ENCODE measurements at regions not wholly inside any gene's neighbourhood (a gene's known extent, or its start where the extent isn't known, plus 50 kb on each side); places are given as distances from the start of the nearest gene placed in this dataset.
A peak's percentile ranks its signal among the peaks of the same experiment; 100 is the strongest.

- no peak overlapping the region for H3K9ac ChIP-seq (ENCODE audit: low read length in 5 of 5)
Measured at GRCh38 chr11:21897752-21898151, 295.1 kb upstream of the ANO5 start.

GRCh38 chr11:21908211-21908610 is 284.7 kb upstream of the ANO5 start:
- H3K4me3 ChIP-seq (ENCODE audit: low read depth in 1 of 5, low read length in 5 of 5), result no peak overlapping the region

More at GRCh38 chr11:21897752-21898151, 295.1 kb upstream of the ANO5 start:
- Histone ChIP-seq H3K27me3 (ENCODE audit: control insufficient read depth in 5 of 5, insufficient read depth in 4 of 5, low read length in 5 of 5) (no peaks in the 10 kb centered on the region), H3K27ac (ENCODE audit: low read depth, low read length) (no peak overlapping the region), H3K4me3 (ENCODE audit: low read depth in 1 of 5, low read length in 5 of 5) (no peak overlapping the region), H3K36me3 (ENCODE audit: control insufficient read depth in 5 of 5, insufficient read depth in 5 of 5, low read length in 5 of 5) (no peaks in the 10 kb centered on the region), H3K4me1 (ENCODE audit: control insufficient read depth in 5 of 5, insufficient read depth in 5 of 5, low read length in 5 of 5) (peaks cover 0 to 4% (median 0%) of the 10 kb centered on the region in 5 donors), H3K9me3 (ENCODE audit: control insufficient read depth in 5 of 5, low read length in 5 of 5) (no peaks in the 10 kb centered on the region)

GRCh38 chr11:21909145-21909544 is 283.7 kb upstream of the ANO5 start:
- H3K36me3 ChIP-seq (ENCODE audit: control insufficient read depth in 5 of 5, insufficient read depth in 5 of 5, low read length in 5 of 5), result no peaks in the 10 kb centered on the region
- H3K4me1 ChIP-seq (ENCODE audit: control insufficient read depth in 5 of 5, insufficient read depth in 5 of 5, low read length in 5 of 5), result peaks cover 0 to 17% (median 4%) of the 10 kb centered on the region in 5 donors
- H3K27me3 ChIP-seq (ENCODE audit: control insufficient read depth in 5 of 5, insufficient read depth in 4 of 5, low read length in 5 of 5), result no peaks in the 10 kb centered on the region
- no peak overlapping the region for H3K4me3 ChIP-seq (ENCODE audit: low read depth in 1 of 5, low read length in 5 of 5)
- H3K27ac ChIP-seq (ENCODE audit: low read depth, low read length), result no peak overlapping the region
- H3K9me3 ChIP-seq (ENCODE audit: control insufficient read depth in 5 of 5, low read length in 5 of 5), result no peaks in the 10 kb centered on the region
- H3K9ac ChIP-seq (ENCODE audit: low read length in 5 of 5), result no peak overlapping the region

More at GRCh38 chr11:21908211-21908610, 284.7 kb upstream of the ANO5 start:
- H3K9me3 ChIP-seq (ENCODE audit: control insufficient read depth in 5 of 5, low read length in 5 of 5), result no peaks in the 10 kb centered on the region
- H3K9ac ChIP-seq (ENCODE audit: low read length in 5 of 5), result no peak overlapping the region
- H3K4me1 ChIP-seq (ENCODE audit: control insufficient read depth in 5 of 5, insufficient read depth in 5 of 5, low read length in 5 of 5), result peaks cover 0 to 17% (median 4%) of the 10 kb centered on the region in 5 donors
- H3K27me3 ChIP-seq (ENCODE audit: control insufficient read depth in 5 of 5, insufficient read depth in 4 of 5, low read length in 5 of 5), result no peaks in the 10 kb centered on the region
- no peak overlapping the region for H3K27ac ChIP-seq (ENCODE audit: low read depth, low read length)
- no peaks in the 10 kb centered on the region for H3K36me3 ChIP-seq (ENCODE audit: control insufficient read depth in 5 of 5, insufficient read depth in 5 of 5, low read length in 5 of 5)

- Histone ChIP-seq H3K9me3 (ENCODE audit: control insufficient read depth in 5 of 5, low read length in 5 of 5) (peaks cover 0 to 4% (median 0%) of the 10 kb centered on the region in 5 donors), H3K36me3 (ENCODE audit: control insufficient read depth in 5 of 5, insufficient read depth in 5 of 5, low read length in 5 of 5) (no peaks in the 10 kb centered on the region), H3K4me1 (ENCODE audit: control insufficient read depth in 5 of 5, insufficient read depth in 5 of 5, low read length in 5 of 5) (peaks cover 0 to 17% (median 4%) of the 10 kb centered on the region in 5 donors), H3K4me3 (ENCODE audit: low read depth in 1 of 5, low read length in 5 of 5) (no peak overlapping the region), H3K27ac (ENCODE audit: low read depth, low read length) (no peak overlapping the region), H3K9ac (ENCODE audit: low read length in 5 of 5) (no peak overlapping the region), H3K27me3 (ENCODE audit: control insufficient read depth in 5 of 5, insufficient read depth in 4 of 5, low read length in 5 of 5) (no peaks in the 10 kb centered on the region)
Measured at GRCh38 chr11:21911061-21911460, 281.8 kb upstream of the ANO5 start.

- Histone ChIP-seq H3K36me3 (ENCODE audit: control insufficient read depth in 5 of 5, insufficient read depth in 5 of 5, low read length in 5 of 5) (no peaks in the 10 kb centered on the region), H3K4me1 (ENCODE audit: control insufficient read depth in 5 of 5, insufficient read depth in 5 of 5, low read length in 5 of 5) (peaks cover 0 to 17% (median 4%) of the 10 kb centered on the region in 5 donors), H3K4me3 (ENCODE audit: low read depth in 1 of 5, low read length in 5 of 5) (peak overlapping the region in 1 of 5 donors; percentile 21), H3K27ac (ENCODE audit: low read depth, low read length) (no peak overlapping the region), H3K27me3 (ENCODE audit: control insufficient read depth in 5 of 5, insufficient read depth in 4 of 5, low read length in 5 of 5) (no peaks in the 10 kb centered on the region), H3K9ac (ENCODE audit: low read length in 5 of 5) (no peak overlapping the region), H3K9me3 (ENCODE audit: control insufficient read depth in 5 of 5, low read length in 5 of 5) (peaks cover 0 to 4% (median 0%) of the 10 kb centered on the region in 5 donors)
Measured at GRCh38 chr11:21912285-21912684, 280.6 kb upstream of the ANO5 start.

GRCh38 chr11:21921151-21921550 is 271.7 kb upstream of the ANO5 start:
- H3K9ac ChIP-seq (ENCODE audit: low read length in 5 of 5), result no peak overlapping the region
- H3K4me1 ChIP-seq (ENCODE audit: control insufficient read depth in 5 of 5, insufficient read depth in 5 of 5, low read length in 5 of 5), result no peaks in the 10 kb centered on the region
- no peak overlapping the region for H3K27ac ChIP-seq (ENCODE audit: low read depth, low read length)
- H3K36me3 ChIP-seq (ENCODE audit: control insufficient read depth in 5 of 5, insufficient read depth in 5 of 5, low read length in 5 of 5), result no peaks in the 10 kb centered on the region
- no peaks in the 10 kb centered on the region for H3K9me3 ChIP-seq (ENCODE audit: control insufficient read depth in 5 of 5, low read length in 5 of 5)
- H3K4me3 ChIP-seq (ENCODE audit: low read depth in 1 of 5, low read length in 5 of 5), result no peak overlapping the region
- H3K27me3 ChIP-seq (ENCODE audit: control insufficient read depth in 5 of 5, insufficient read depth in 4 of 5, low read length in 5 of 5), result no peaks in the 10 kb centered on the region

GRCh38 chr11:21924262-21924661 is 268.6 kb upstream of the ANO5 start:
- Histone ChIP-seq H3K27me3 (ENCODE audit: control insufficient read depth in 5 of 5, insufficient read depth in 4 of 5, low read length in 5 of 5) (no peaks in the 10 kb centered on the region), H3K4me3 (ENCODE audit: low read depth in 1 of 5, low read length in 5 of 5) (no peak overlapping the region), H3K9ac (ENCODE audit: low read length in 5 of 5) (no peak overlapping the region), H3K9me3 (ENCODE audit: control insufficient read depth in 5 of 5, low read length in 5 of 5) (no peaks in the 10 kb centered on the region), H3K27ac (ENCODE audit: low read depth, low read length) (no peak overlapping the region), H3K4me1 (ENCODE audit: control insufficient read depth in 5 of 5, insufficient read depth in 5 of 5, low read length in 5 of 5) (no peaks in the 10 kb centered on the region), H3K36me3 (ENCODE audit: control insufficient read depth in 5 of 5, insufficient read depth in 5 of 5, low read length in 5 of 5) (no peaks in the 10 kb centered on the region)

- no peak overlapping the region for H3K27ac ChIP-seq (ENCODE audit: low read depth, low read length)
- no peaks in the 10 kb centered on the region for H3K27me3 ChIP-seq (ENCODE audit: control insufficient read depth in 5 of 5, insufficient read depth in 4 of 5, low read length in 5 of 5)
- H3K36me3 ChIP-seq (ENCODE audit: control insufficient read depth in 5 of 5, insufficient read depth in 5 of 5, low read length in 5 of 5), result no peaks in the 10 kb centered on the region
- H3K9me3 ChIP-seq (ENCODE audit: control insufficient read depth in 5 of 5, low read length in 5 of 5), result no peaks in the 10 kb centered on the region
- H3K4me1 ChIP-seq (ENCODE audit: control insufficient read depth in 5 of 5, insufficient read depth in 5 of 5, low read length in 5 of 5), result no peaks in the 10 kb centered on the region
- no peak overlapping the region for H3K4me3 ChIP-seq (ENCODE audit: low read depth in 1 of 5, low read length in 5 of 5)
- no peak overlapping the region for H3K9ac ChIP-seq (ENCODE audit: low read length in 5 of 5)
Measured at GRCh38 chr11:21927628-21928027, 265.3 kb upstream of the ANO5 start.

GRCh38 chr11:21928847-21929246 is 264.0 kb upstream of the ANO5 start:
- H3K27me3 ChIP-seq (ENCODE audit: control insufficient read depth in 5 of 5, insufficient read depth in 4 of 5, low read length in 5 of 5), result no peaks in the 10 kb centered on the region
- H3K4me1 ChIP-seq (ENCODE audit: control insufficient read depth in 5 of 5, insufficient read depth in 5 of 5, low read length in 5 of 5), result no peaks in the 10 kb centered on the region
- H3K36me3 ChIP-seq (ENCODE audit: control insufficient read depth in 5 of 5, insufficient read depth in 5 of 5, low read length in 5 of 5), result no peaks in the 10 kb centered on the region
- H3K4me3 ChIP-seq (ENCODE audit: low read depth in 1 of 5, low read length in 5 of 5), result no peak overlapping the region
- no peaks in the 10 kb centered on the region for H3K9me3 ChIP-seq (ENCODE audit: control insufficient read depth in 5 of 5, low read length in 5 of 5)
- H3K9ac ChIP-seq (ENCODE audit: low read length in 5 of 5), result no peak overlapping the region
- H3K27ac ChIP-seq (ENCODE audit: low read depth, low read length), result no peak overlapping the region

- Histone ChIP-seq H3K9me3 (ENCODE audit: control insufficient read depth in 5 of 5, low read length in 5 of 5) (no peaks in the 10 kb centered on the region), H3K9ac (ENCODE audit: low read length in 5 of 5) (no peak overlapping the region), H3K4me3 (ENCODE audit: low read depth in 1 of 5, low read length in 5 of 5) (no peak overlapping the region), H3K27ac (ENCODE audit: low read depth, low read length) (no peak overlapping the region), H3K27me3 (ENCODE audit: control insufficient read depth in 5 of 5, insufficient read depth in 4 of 5, low read length in 5 of 5) (no peaks in the 10 kb centered on the region), H3K36me3 (ENCODE audit: control insufficient read depth in 5 of 5, insufficient read depth in 5 of 5, low read length in 5 of 5) (no peaks in the 10 kb centered on the region), H3K4me1 (ENCODE audit: control insufficient read depth in 5 of 5, insufficient read depth in 5 of 5, low read length in 5 of 5) (no peaks in the 10 kb centered on the region)
Measured at GRCh38 chr11:21930408-21930807, 262.5 kb upstream of the ANO5 start.

All from subcutaneous abdominal adipose tissue (tissue), 5 donors.